AG09309 (cell line): ENCODE measurements at regions not wholly inside any gene's neighbourhood (a gene's known extent, or its start where the extent isn't known, plus 50 kb on each side); places are given as distances from the start of the nearest gene placed in this dataset.
"Not testable (repeated sequence)": the region's sequence is repeated elsewhere in the genome, so short reads cannot be mapped to it uniquely, and the experiment has no call there.

Experiments
- DNase-seq: peaks from one replicate; pipeline ENCODE4 v3.0.0-alpha.2; 2010; ENCODE audit warnings: low read depth
- H3K4me3 ChIP-seq: 2 replicates; pipeline ENCODE4 v1.5.1; 2011; ENCODE audit warnings: mild to moderate bottlenecking, low read depth, low read length, moderate library complexity; ENCODE audit not compliant: control insufficient read depth
- TF ChIP-seq, protein P1 (sequence below): IDR thresholded peaks from 2 replicates; pipeline ENCODE4 v1.5.1; 2011; ENCODE audit warnings: mild to moderate bottlenecking, low read depth, low read length, inconsistent platforms; ENCODE audit not compliant: insufficient read depth, control insufficient read depth; ENCODE audit errors: missing control alignments

DNA sequence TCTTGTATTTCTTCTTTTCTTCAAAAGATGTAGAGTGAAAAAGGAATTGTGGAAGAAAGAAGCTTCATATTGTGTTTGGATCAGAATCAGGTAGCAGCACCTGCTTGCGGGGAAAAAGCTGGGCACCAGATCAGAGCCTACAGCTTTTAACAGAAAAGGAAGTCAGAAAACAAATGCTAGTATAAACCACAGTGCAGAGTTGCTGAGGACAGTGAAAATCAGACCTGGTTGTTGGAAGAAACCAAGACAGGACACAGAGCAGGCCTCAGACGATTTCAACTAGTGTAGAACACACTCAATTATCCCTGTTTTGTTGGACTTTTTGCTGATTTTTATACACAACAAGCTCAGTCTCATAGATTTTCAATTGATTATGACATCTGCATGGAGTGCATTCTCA, 221.4 kb downstream of the PTN start:
- no peak for DNase-seq
- TF ChIP-seq, protein P1, sequence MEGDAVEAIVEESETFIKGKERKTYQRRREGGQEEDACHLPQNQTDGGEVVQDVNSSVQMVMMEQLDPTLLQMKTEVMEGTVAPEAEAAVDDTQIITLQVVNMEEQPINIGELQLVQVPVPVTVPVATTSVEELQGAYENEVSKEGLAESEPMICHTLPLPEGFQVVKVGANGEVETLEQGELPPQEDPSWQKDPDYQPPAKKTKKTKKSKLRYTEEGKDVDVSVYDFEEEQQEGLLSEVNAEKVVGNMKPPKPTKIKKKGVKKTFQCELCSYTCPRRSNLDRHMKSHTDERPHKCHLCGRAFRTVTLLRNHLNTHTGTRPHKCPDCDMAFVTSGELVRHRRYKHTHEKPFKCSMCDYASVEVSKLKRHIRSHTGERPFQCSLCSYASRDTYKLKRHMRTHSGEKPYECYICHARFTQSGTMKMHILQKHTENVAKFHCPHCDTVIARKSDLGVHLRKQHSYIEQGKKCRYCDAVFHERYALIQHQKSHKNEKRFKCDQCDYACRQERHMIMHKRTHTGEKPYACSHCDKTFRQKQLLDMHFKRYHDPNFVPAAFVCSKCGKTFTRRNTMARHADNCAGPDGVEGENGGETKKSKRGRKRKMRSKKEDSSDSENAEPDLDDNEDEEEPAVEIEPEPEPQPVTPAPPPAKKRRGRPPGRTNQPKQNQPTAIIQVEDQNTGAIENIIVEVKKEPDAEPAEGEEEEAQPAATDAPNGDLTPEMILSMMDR = no peak
- no peak overlapping the region for H3K4me3 ChIP-seq

DNA sequence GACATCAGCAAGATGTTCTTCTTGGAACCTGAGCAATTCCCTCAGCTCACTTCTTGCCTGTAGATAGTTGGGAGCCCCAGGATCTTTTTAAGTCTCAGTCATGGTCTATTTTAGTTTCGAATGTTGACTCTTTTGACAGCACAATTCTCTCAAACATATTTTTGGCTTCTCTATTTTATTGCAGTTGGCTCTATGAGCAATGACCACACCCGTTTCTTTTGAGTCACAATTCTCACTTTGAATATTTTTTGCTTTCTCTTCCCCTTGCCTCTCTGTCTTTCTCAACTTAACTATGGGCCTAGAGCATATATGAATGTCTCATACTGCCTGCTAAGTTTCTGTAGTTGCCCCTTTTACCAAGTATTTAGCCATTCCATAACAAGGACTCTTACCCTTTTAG, 222.8 kb downstream of the PTN start:
- TF ChIP-seq, protein P1 = no peak
- no peak overlapping the region for H3K4me3 ChIP-seq
- no peak for DNase-seq

DNA sequence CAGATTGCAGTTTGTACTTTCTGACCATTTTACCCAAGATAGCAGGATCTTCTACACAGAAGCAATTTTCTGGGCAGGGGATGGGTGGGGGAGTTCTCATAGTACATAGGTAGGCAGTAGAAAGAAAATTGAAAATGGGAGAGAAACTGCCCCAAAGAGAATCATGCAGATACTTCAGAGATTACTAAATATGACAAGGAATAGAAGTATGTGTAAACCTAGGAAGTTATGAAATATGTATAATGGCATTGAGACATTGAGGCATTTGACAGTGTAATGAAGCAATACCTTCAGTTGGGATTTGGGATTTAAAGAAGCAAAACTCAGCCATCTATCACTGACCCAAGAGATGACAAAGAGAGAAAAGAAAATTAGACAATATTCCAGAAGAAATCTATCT, 233.0 kb downstream of the PTN start:
- H3K4me3 ChIP-seq = no peak overlapping the region
- no peak for DNase-seq
- TF ChIP-seq, protein P1 = no peak

DNA sequence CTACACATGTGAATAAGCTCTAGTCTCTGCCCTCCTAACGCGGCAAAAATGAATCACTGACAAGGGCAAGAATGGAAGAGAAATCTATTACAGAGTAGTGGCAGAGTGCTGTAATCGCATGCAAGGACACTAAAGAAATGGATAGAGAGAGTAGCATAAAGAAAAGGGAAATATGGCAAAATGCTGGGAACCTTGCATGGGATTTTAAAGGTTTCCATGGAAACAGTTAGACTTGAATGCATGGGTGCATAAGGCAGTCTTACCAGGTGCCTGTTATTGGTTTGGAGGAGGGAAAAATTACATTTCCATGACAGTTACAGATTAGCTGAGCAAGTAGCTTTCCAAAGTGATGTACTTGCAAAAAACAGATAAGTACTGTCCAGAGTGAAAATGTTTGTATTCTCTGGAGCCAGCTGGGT, 233.4 kb downstream of the PTN start:
- no peak for DNase-seq
- H3K4me3 ChIP-seq = no peak overlapping the region
- TF ChIP-seq, protein P1 = no peak

DNA sequence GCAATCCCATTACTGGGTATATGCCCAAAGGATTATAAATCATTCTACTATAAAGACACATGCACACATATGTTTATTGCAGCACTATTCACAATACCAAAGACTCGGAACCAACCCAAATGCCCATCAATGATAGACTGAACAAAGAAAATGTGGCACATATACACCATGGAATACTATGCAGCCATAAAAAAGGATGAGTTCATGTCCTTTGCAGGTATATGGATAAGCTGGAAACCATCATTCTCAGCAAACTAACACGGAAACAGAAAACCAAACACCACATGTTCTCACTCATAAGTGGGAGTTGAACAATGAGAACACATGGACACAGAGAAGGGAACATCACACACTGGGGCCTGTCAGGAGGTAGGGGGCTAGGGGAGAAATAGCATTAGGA, 235.7 kb downstream of the PTN start:
- H3K4me3 ChIP-seq, DNase-seq: not testable (repeated sequence)

DNA sequence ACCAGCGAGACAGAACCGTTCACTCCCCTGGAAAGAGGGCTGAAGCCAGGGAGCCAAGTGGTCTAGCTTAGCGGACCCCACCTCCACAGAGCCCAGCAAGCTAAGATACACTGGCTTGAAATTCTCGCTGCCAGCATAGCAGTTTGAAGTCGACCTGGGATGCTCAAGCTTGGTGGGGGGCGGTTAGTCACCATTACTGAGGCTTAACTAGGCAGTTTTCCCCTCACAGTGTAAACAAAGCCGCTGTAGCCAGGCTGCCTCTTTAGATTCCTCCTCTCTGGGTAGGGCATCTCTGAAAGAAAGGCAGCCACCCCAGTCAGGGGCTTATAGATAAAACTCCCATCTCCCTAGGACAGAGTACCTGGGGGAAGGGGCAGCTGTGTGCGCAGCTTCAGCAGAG, 235.1 kb downstream of the CHRM2 start:
- DNase-seq, H3K4me3 ChIP-seq: not testable (repeated sequence)

DNA sequence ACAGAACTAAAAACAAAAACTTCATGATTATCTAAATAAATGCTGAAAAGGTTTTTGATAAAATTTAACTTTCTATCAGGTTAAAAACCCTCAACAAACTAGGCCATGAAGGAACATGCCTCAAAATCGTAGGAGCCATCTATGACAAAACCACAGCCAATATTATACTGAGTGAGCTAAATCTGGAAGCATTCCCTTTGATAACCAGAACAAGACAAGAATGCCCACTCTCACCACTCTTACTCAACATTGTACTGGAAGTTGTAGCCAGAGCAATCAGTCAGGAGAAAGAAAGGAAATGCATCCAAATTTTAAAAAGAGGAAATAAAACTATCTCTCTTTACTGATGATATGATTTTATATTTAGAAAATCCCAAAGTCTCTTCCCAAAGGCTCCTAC, 228.7 kb downstream of the CHRM2 start:
- H3K4me3 ChIP-seq = no peak overlapping the region
- TF ChIP-seq, protein P1 = no peak
- DNase-seq = no peak

DNA sequence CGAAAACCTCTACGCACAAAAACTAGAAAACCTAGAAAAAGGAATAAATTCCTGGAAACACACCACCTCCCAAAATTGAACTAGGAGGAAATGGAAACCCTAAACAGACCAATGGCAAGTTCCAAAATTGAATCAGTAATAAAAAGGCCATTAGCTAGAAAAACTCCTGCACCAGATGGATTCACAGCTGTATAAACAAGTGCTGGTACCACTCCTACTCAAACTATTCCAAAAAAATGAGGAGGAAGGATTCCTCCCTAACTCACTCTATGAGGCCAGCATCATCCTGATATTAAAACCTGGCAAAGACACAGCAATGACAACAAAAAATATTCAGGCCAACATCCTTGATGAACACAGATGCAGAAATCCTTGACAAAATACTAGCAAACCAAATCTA, 228.2 kb downstream of the CHRM2 start:
- H3K4me3 ChIP-seq = no peak overlapping the region
- DNase-seq = no peak
- TF ChIP-seq, protein P1 = no peak
